ENCODE measurements at regions not wholly inside any gene's neighbourhood (a gene's known extent, or its start where the extent isn't known, plus 50 kb on each side); places are given as distances from the start of the nearest gene placed in this dataset.

GRCh38 chr21:19340303-19340702 lies 936.7 kb upstream of the TMPRSS15 start:
- TF ChIP-seq CTCF (IDR thresholded peaks at IDR 0.05; ENCODE audit: low read length): no peak
- no peak for TF ChIP-seq EZH2 (optimal IDR thresholded peaks at IDR 0.05; ENCODE audit: low read depth, low read length)

Measured in MM.1S (cell line).